OCI-LY7 (cell line): ENCODE measurements at regions not wholly inside any gene's neighbourhood (a gene's known extent, or its start where the extent isn't known, plus 50 kb on each side); places are given as distances from the start of the nearest gene placed in this dataset.

Experiments used
- BruUV-seq: library from RNA; stranded (reverse); fragments of 400-500 nt; replicated peaks from 2 replicates; lab custom pipeline; 2021; lab: Mats Ljungman, UMichigan
- CTCF ChIA-PET: fragments of 300-600 bp; sonication (Branson Sonifier 250); formaldehyde crosslinking; loops from one replicate; lab custom pipeline; 2022; ENCODE audit warnings: antibody characterized with exemption; ENCODE audit not compliant: unreplicated experiment; lab: Charles Lee
- POLR2A ChIA-PET: fragments of 300-600 bp; sonication (Branson Sonifier 250); formaldehyde crosslinking; loops from one replicate; lab custom pipeline; 2022; ENCODE audit warnings: antibody characterized with exemption; lab: Charles Lee
- DNase-seq: peaks from one replicate; pipeline ENCODE4 v3.0.0-alpha.2; 2015; ENCODE audit warnings: low spot score
- H2AFZ ChIP-seq: fragments of 200-600 bp; sonication (generic), shearing (Covaris generic); 2 replicates; pipeline ENCODE4 v1.6.1; 2014; ENCODE audit warnings: mild to moderate bottlenecking, antibody characterized with exemption, low read length, moderate library complexity
- H3K27ac ChIP-seq: fragments of 200-600 bp; sonication (generic); 2 replicates; pipeline ENCODE4 v1.5.1; 2014; ENCODE audit warnings: mixed run types, low read depth, mild to moderate bottlenecking, moderate library complexity, low read length, inconsistent platforms; ENCODE audit not compliant: poor library complexity, severe bottlenecking
- H3K36me3 ChIP-seq: fragments of 200-600 bp; sonication (generic); 2 replicates; pipeline ENCODE4 v1.6.1; 2014; ENCODE audit warnings: mild to moderate bottlenecking, antibody characterized with exemption, low read length, moderate library complexity, mixed read lengths; ENCODE audit not compliant: insufficient read depth
- H3K4me1 ChIP-seq: fragments of 200-600 bp; sonication (generic); 2 replicates; pipeline ENCODE4 v1.5.1; 2014; ENCODE audit warnings: mild to moderate bottlenecking, low read length; ENCODE audit not compliant: insufficient read depth, poor library complexity, severe bottlenecking
- H3K4me2 ChIP-seq: fragments of 200-600 bp; sonication (generic); 2 replicates; pipeline ENCODE4 v1.6.1; 2014; ENCODE audit warnings: mild to moderate bottlenecking, low read length
- H3K4me3 ChIP-seq: fragments of 200-600 bp; sonication (generic); 2 replicates; pipeline ENCODE4 v1.5.1; 2014; ENCODE audit warnings: mild to moderate bottlenecking, low read depth, low read length; ENCODE audit not compliant: poor library complexity, severe bottlenecking
- H3K79me2 ChIP-seq: fragments of 200-600 bp; sonication (generic); 2 replicates; pipeline ENCODE4 v1.6.1; 2016; ENCODE audit warnings: low read depth, mild to moderate bottlenecking, low read length, moderate library complexity, mixed read lengths; ENCODE audit not compliant: insufficient read depth
- H3K9me2 ChIP-seq: fragments of 200-600 bp; sonication (generic); 2 replicates; pipeline ENCODE4 v1.6.1; 2016; ENCODE audit warnings: mild to moderate bottlenecking, low read length, mixed read lengths; ENCODE audit not compliant: insufficient read depth
- H3K9me3 ChIP-seq: fragments of 200-600 bp; sonication (generic); 2 replicates; pipeline ENCODE4 v1.6.1; 2014; ENCODE audit warnings: mild to moderate bottlenecking, mixed run types, low read length, mixed read lengths
- H4K20me1 ChIP-seq: fragments of 200-600 bp; sonication (generic); 2 replicates; pipeline ENCODE4 v1.6.1; 2014; ENCODE audit warnings: mild to moderate bottlenecking, antibody characterized with exemption, low read length, moderate library complexity, mixed read lengths; ENCODE audit not compliant: insufficient read depth
- CTCF ChIP-seq: fragments of 200-600 bp; sonication (generic); conservative IDR thresholded peaks from 2 replicates; pipeline ENCODE4 v1.5.1; 2014; ENCODE audit warnings: mild to moderate bottlenecking, antibody characterized with exemption, low read length, moderate library complexity, mixed read lengths
- EZH2phosphoT487 ChIP-seq: fragments of 200-600 bp; sonication (generic); IDR thresholded peaks from 2 replicates; pipeline ENCODE4 v1.6.1; 2018; ENCODE audit warnings: low read depth, borderline replicate concordance, mild to moderate bottlenecking, mixed run types, antibody characterized with exemption, low read length, moderate library complexity, mixed read lengths
- intact Hi-C: fragments of 100-400 bp; cut with micrococcal nuclease; formaldehyde crosslinking; loops from one replicate; pipeline ENCODE4 v1.10.0; 2022; ENCODE audit not compliant: unreplicated experiment

DNA sequence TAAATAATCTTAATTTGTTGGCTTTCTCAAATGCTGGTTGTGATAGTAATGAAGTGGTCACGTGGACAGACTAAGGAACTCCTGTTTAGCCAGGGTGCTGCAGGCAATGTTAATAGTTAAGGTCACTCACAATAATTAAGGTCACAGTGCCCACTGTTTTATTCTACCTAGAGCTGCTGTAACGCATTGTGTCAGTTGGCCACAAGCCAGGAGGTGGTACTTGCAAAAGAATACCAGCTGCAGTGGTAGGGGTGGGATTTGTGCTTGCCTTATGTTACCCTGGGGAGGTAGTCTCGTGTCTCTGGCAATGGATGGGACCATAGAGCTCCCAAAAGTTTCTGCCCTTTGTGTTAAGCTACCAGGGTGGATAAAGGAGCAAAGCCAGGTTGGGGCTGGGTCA, 969.1 kb upstream of the CDH8 start:
- Histone ChIP-seq H3K36me3 (no peaks in the 10 kb centered on the region), H2AFZ (no peak overlapping the region), H3K4me1 (no peaks in the 10 kb centered on the region), H3K79me2 (no peaks in the 10 kb centered on the region), H3K4me3 (no peak overlapping the region), H4K20me1 (no peaks in the 10 kb centered on the region), H3K27ac (no peak overlapping the region), H3K9me2 (no peaks in the 10 kb centered on the region), H3K9me3 (no peaks in the 10 kb centered on the region), H3K4me2 (no peak overlapping the region)
- CTCF ChIA-PET, result no interaction called here
- no TSS peak for BruUV-seq
- intact Hi-C loops, result no loop called here
- DNase-seq, result no peak
- POLR2A ChIA-PET, result no interaction called here
- TF ChIP-seq EZH2phosphoT487 (no peak), CTCF (no peak)

DNA sequence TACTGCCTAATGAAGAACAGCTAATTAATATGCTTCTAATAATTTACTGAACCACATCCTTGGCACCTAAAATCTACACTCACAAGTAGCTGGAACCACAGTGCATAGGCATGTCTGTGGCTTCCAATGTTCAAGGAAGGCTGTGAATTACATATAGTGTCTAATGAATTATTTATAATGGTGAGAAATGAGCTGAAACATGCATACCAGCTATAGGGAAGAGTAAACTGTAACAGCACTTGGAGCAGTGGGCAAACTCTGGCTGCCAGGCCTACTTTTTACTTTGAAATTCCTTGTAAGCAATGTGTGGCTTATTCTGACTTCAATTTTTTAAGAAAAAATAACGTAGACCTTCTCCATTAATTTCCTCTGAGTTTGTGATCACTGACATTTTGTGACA, 953.2 kb upstream of the CDH8 start:
- no peaks in the 10 kb centered on the region for H3K9me2 ChIP-seq
- no peak for DNase-seq
- no peak overlapping the region for H2AFZ ChIP-seq
- H4K20me1 ChIP-seq, result no peaks in the 10 kb centered on the region
- no peaks in the 10 kb centered on the region for H3K9me3 ChIP-seq
- TF ChIP-seq CTCF (no peak), EZH2phosphoT487 (no peak)
- no peaks in the 10 kb centered on the region for H3K79me2 ChIP-seq
- no peaks in the 10 kb centered on the region for H3K36me3 ChIP-seq
- H3K4me3 ChIP-seq, result no peak overlapping the region
- H3K27ac ChIP-seq, result no peak overlapping the region
- intact Hi-C loops, result no loop called here
- no TSS peak for BruUV-seq
- CTCF ChIA-PET, result no interaction called here
- H3K4me2 ChIP-seq, result no peak overlapping the region
- no peaks in the 10 kb centered on the region for H3K4me1 ChIP-seq
- POLR2A ChIA-PET, result interaction anchor here (0.6 to 1.1 kb wide), 2 partner anchors 13 to 936 kb away, joined by 3 to 4 read pairs; no protein-coding TSS in a partner anchor

DNA sequence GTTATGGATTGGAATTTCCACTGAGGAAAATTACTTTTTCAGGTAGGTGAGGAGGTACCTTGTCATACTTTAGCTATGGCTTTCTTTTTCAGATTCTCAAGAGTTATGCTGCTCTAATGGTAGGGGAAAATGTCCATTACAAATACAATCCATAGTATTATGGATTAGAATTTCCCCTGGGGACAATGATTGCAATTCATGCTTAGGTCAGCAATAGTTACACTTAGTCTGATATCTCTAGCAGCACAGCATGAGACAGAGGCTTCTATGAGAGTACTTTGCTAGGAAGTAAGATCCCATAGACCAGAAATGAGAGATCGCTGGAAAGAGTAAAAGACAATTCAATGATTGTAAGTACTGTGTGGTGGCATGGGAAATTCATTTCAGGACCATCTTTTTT, 949.5 kb upstream of the CDH8 start:
- intact Hi-C loops, result no loop called here
- H2AFZ ChIP-seq, result no peak overlapping the region
- H3K9me2 ChIP-seq, result no peaks in the 10 kb centered on the region
- CTCF ChIA-PET, result no interaction called here
- no peak for DNase-seq
- H3K4me1 ChIP-seq, result no peaks in the 10 kb centered on the region
- TF ChIP-seq EZH2phosphoT487 (no peak), CTCF (no peak)
- no peaks in the 10 kb centered on the region for H3K79me2 ChIP-seq
- H4K20me1 ChIP-seq, result no peaks in the 10 kb centered on the region
- no peak overlapping the region for H3K27ac ChIP-seq
- no peak overlapping the region for H3K4me2 ChIP-seq
- POLR2A ChIA-PET, result interaction anchor here (0.6 kb wide), 1 partner anchor 1233 kb away, joined by 3 read pairs; no protein-coding TSS in a partner anchor
- BruUV-seq, result no TSS peak
- H3K36me3 ChIP-seq, result no peaks in the 10 kb centered on the region
- H3K4me3 ChIP-seq, result no peak overlapping the region
- H3K9me3 ChIP-seq, result no peaks in the 10 kb centered on the region
